Brain microvascular endothelial cell (primary cell): ENCODE measurements at regions not wholly inside any gene's neighbourhood (a gene's known extent, or its start where the extent isn't known, plus 50 kb on each side); places are given as distances from the start of the nearest gene placed in this dataset.

Experiments
- DNase-seq: peaks from one replicate; pipeline ENCODE4 v3.0.0-alpha.2; 2020
- H3K27ac ChIP-seq: fragments of 250-450 bp; sonication (Bioruptor Pico); 2 replicates; pipeline ENCODE4 v1.5.1; 2020; ENCODE audit warnings: mild to moderate bottlenecking, moderate library complexity
- H3K27me3 ChIP-seq: fragments of 250-450 bp; sonication (Bioruptor Pico); replicated peaks from 2 replicates; pipeline ENCODE4 v1.5.1; 2020; ENCODE audit warnings: mild to moderate bottlenecking
- H3K36me3 ChIP-seq: fragments of 250-450 bp; sonication (Bioruptor Pico); replicated peaks from 2 replicates; pipeline ENCODE4 v1.5.1; 2020; ENCODE audit warnings: mild to moderate bottlenecking
- H3K4me3 ChIP-seq: 2 replicates; pipeline ENCODE4 v1.5.1; 2011; ENCODE audit warnings: low read depth, mild to moderate bottlenecking, control low read depth, low read length, moderate library complexity
- CTCF ChIP-seq: IDR thresholded peaks from 2 replicates; pipeline ENCODE4 v1.5.1; 2011; ENCODE audit warnings: low read depth, mild to moderate bottlenecking, moderate library complexity, low read length, control low read depth, inconsistent platforms; ENCODE audit errors: missing control alignments
- in situ Hi-C: cut with HindIII; loops from 2 replicates; pipeline ENCODE4 v1.10.0; 2017; ENCODE audit warnings: low sequenced_read_pairs, low pct_ligation_motif_present

DNA sequence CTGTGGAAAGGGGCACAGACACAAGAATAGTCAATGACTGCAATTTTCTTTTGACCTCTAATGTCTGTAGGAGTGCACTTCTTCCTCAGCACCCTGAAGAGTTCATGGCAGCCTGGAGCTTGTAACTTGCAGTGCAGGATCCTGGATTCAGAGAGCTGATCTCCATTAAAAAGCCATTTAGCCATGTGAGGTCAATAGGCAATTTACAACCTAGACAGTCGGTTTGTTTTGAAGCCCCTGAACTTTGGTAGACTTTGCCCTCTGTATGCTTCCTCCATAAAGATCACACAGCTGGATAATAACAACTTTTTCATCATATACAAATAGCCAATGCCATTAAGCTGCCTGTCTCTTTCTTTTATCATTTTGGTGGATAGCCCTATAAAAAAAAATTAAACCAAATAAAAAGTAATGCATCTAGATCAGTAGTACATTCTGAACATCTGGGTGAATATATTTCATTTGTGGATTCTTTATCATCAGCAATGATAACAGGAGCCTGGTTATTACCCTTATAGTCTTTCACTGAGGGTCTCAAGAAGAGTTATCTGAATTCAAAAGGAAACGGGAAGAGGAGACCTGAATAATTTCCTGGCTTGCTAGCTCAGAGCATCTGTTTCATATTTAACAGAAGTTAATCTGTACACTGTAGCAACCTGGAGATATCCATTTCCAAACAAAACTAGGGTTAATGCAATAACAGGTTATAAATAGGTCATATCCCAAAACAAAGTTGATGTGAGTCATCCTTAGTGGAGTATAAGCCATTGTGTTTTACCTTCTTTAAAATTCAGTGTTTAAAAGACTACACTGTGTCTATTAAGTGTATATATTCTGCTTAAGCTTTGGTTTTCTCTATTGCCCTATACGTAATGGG lies 193.8 kb upstream of the ACTBL2 start:
- TF ChIP-seq CTCF = no peak

DNA sequence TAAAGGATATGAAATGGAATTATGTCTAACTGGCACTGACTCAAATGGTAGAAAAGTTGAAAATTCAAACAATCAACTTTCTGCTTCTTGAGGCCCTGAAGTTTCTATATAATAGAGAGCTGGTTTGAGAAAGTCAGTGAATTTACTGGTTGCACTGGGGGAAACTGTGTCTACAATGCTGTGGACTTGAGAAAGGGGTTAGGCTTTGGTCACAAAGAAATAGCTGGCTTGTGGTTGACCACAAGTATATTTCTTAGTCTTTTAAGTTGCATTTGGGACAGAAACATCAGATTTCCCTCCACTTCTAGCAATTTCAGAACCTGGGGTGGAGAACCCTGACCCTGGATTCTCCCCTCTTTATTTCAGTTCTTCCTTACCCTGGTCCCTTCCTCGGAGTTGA lies 192.6 kb upstream of the ACTBL2 start:
- in situ Hi-C loops = no loop called here
- Histone ChIP-seq H3K27ac (no peak overlapping the region), H3K27me3 (no peaks in the 10 kb centered on the region), H3K4me3 (no peak overlapping the region), H3K36me3 (no peaks in the 10 kb centered on the region)
- no peak for DNase-seq
- no peak for TF ChIP-seq CTCF

More for the DNA sequence above, 193.8 kb upstream of the ACTBL2 start:
- DNase-seq = no peak
- no peak overlapping the region for H3K27ac ChIP-seq
- no peaks in the 10 kb centered on the region for H3K36me3 ChIP-seq
- H3K4me3 ChIP-seq = no peak overlapping the region
- H3K27me3 ChIP-seq = no peaks in the 10 kb centered on the region
- in situ Hi-C loops = no loop called here

- Histone ChIP-seq H3K36me3 (no peaks in the 10 kb centered on the region), H3K4me3 (no peak overlapping the region), H3K27me3 (no peaks in the 10 kb centered on the region), H3K27ac (no peak overlapping the region)
- TF ChIP-seq CTCF = no peak
- DNase-seq = no peak
- in situ Hi-C loops = no loop called here
These were observed 188.8 kb upstream of the ACTBL2 start for GRCh38 chr5:57671371-57671770.

- in situ Hi-C loops = no loop called here
- no peak overlapping the region for H3K27ac ChIP-seq
- no peak for DNase-seq
- no peaks in the 10 kb centered on the region for H3K27me3 ChIP-seq
- no peak overlapping the region for H3K4me3 ChIP-seq
- TF ChIP-seq CTCF = no peak
- H3K36me3 ChIP-seq = no peaks in the 10 kb centered on the region
These were observed 184.0 kb upstream of the ACTBL2 start for GRCh38 chr5:57666582-57666981.

DNA sequence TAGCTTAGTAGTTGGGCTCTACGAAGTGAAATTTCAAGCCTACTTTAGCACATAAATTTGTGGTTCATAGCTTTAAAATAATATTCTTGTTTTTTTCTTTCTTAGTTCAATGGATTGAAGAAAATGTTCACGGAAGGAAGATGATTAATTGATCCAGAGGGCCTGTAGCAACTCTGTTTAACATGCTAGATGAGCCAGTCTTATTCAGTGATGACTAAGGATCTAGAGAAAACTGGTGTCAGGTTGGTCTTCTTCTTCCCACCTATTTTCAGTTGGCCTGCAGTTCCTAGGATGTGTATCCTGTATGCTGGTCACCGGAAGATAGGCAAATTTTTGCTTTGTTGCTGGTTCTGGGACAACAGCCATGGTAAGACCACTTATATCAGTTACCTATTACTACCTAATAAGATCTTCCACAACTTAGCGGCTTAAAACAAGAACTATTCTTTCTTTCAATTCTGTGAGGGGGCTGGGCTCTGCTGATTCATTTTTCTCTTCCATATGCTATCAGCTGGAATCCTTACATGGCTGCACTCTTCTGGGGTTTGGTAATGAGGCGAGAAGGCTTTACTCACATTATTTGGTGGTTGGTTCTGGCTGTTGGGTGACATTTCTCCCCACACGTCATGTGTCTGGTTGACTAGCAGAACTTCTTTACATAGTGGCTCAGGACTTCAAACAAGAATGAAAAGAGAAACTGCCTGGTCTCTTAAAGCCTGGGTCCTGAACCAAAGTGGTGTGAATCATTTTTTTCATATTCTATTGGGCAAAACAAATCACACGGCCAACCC lies 182.7 kb upstream of the ACTBL2 start:
- Histone ChIP-seq H3K27ac (no peak overlapping the region), H3K27me3 (no peaks in the 10 kb centered on the region), H3K4me3 (no peak overlapping the region), H3K36me3 (no peaks in the 10 kb centered on the region)
- DNase-seq = no peak
- in situ Hi-C loops = no loop called here
- no peak for TF ChIP-seq CTCF
